ENCODE measurements at regions not wholly inside any gene's neighbourhood (a gene's known extent, or its start where the extent isn't known, plus 50 kb on each side); places are given as distances from the start of the nearest gene placed in this dataset.

GRCh38 chr1:168835176-168835575, 106.2 kb upstream of the DPT start:
- TF ChIP-seq CTCF (optimal IDR thresholded peaks at IDR 0.05 in 1 of 3, IDR thresholded peaks at IDR 0.05 in 1 of 3, conservative IDR thresholded peaks at IDR 0.05 in 1 of 3; ENCODE audit: extremely low read depth in 1 of 3, insufficient read depth in 2 of 3, low read length in 3 of 3) (no peak), EZH2 (IDR thresholded peaks at IDR 0.05; ENCODE audit: low read length) (no peak)

Measured in keratinocyte (primary cell).